ENCODE measurements at regions not wholly inside any gene's neighbourhood (a gene's known extent, or its start where the extent isn't known, plus 50 kb on each side); places are given as distances from the start of the nearest gene placed in this dataset.

- 87% methylated on average over 3 of the region's 3 CpGs; no CpG with 5 or more reads in 1 of the 2 experiments for WGBS, 2 experiments (ENCODE audit: extremely low coverage in 1 of 2, insufficient coverage in 1 of 2, insufficient read length in 1 of 2, insufficient replicate concordance in 2 of 2, low coverage in 1 of 2, low lambda C conversion rate in 2 of 2, missing lambda C conversion rate in 1 of 2)
- no peaks in the 10 kb centered on the region for H3K9me3 ChIP-seq (ENCODE audit: insufficient read depth in 2 of 2, low read depth in 1 of 2, low read length in 1 of 2)
- no peaks in the 10 kb centered on the region for H3K79me2 ChIP-seq (ENCODE audit: control insufficient read depth in 1 of 2, insufficient read depth in 2 of 2, low read length in 2 of 2)
- no peak overlapping the region for H2BK120ac ChIP-seq (replicated peaks; ENCODE audit: low read depth, low read length)
- no peak overlapping the region for H3K14ac ChIP-seq (ENCODE audit: insufficient read length)
- no peak overlapping the region for H3K18ac ChIP-seq (ENCODE audit: extremely low read depth, low read length)
- FAIRE-seq (no peak), DNase-seq (ENCODE audit: low read depth in 1 of 2, low spot score in 2 of 2) (no peak)
- H3K27ac ChIP-seq (ENCODE audit: low read depth, low read length) = no peak overlapping the region
- no peak overlapping the region for H3K56ac ChIP-seq (replicated peaks; ENCODE audit: insufficient read length, low read depth, low read length)
- H2BK15ac ChIP-seq (ENCODE audit: low read length) = no peak overlapping the region
- no peak overlapping the region for H2AK5ac ChIP-seq (ENCODE audit: low read depth, low read length)
- H3K4me2 ChIP-seq (ENCODE audit: insufficient read depth in 1 of 2, low read depth in 2 of 2, low read length in 2 of 2) = no peak overlapping the region
- H3K27me3 ChIP-seq (replicated peaks in 1 of 4; ENCODE audit: control insufficient read depth in 3 of 4, extremely low read depth in 1 of 4, insufficient read depth in 3 of 4, low read length in 3 of 4) = no peaks in the 10 kb centered on the region
- no peak overlapping the region for H4K5ac ChIP-seq (ENCODE audit: insufficient read length, low read depth, low read length)
- H2BK20ac ChIP-seq (ENCODE audit: low read length) = no peak overlapping the region
- H3K36me3 ChIP-seq (ENCODE audit: control insufficient read depth in 2 of 4, insufficient read depth in 4 of 4, low read length in 3 of 4) = no peaks in the 10 kb centered on the region
- H3K4me1 ChIP-seq (replicated peaks in 1 of 4; ENCODE audit: control insufficient read depth in 3 of 4, insufficient read depth in 4 of 4, low read length in 3 of 4) = no peaks in the 10 kb centered on the region
- H4K20me1 ChIP-seq (replicated peaks in 1 of 2; ENCODE audit: control insufficient read depth in 1 of 2, insufficient read depth in 2 of 2, low read length in 2 of 2) = no peaks in the 10 kb centered on the region
- ChIA-PET CTCF (ENCODE audit: partially characterized antibody) (interaction anchor here (1.0 kb wide), 1 partner anchor 10 kb away, joined by 3 read pairs; no protein-coding TSS in a partner anchor), POLR2A (ENCODE audit: partially characterized antibody) (no interaction called here)
- 0 out of 2 replicates have a peak overlapping the region, but pooled peaks have one; percentile 2 for H2AFZ ChIP-seq (ENCODE audit: low read length)
- H3K4ac ChIP-seq (replicated peaks; ENCODE audit: insufficient read length, low read depth, low read length) = no peak overlapping the region
- H4K91ac ChIP-seq (replicated peaks; ENCODE audit: insufficient read length, low read length) = no peak overlapping the region
- no peak overlapping the region for H3K4me3 ChIP-seq (ENCODE audit: extremely low read depth in 1 of 4, insufficient read depth in 2 of 4, low read depth in 3 of 4, low read length in 4 of 4)
- no peak overlapping the region for H2BK5ac ChIP-seq (ENCODE audit: low read depth, low read length)
- H3K9ac ChIP-seq (replicated peaks in 1 of 4; ENCODE audit: extremely low read depth in 1 of 4, low read depth in 3 of 4, low read length in 3 of 4) = no peak overlapping the region
- no peak overlapping the region for H4K8ac ChIP-seq (ENCODE audit: extremely low read depth, insufficient read depth, low read length)
- no peak overlapping the region for H3K23ac ChIP-seq (ENCODE audit: insufficient read length)
- H3K79me1 ChIP-seq (ENCODE audit: low read depth, low read length) = no peaks in the 10 kb centered on the region
- H2BK12ac ChIP-seq (ENCODE audit: low read depth, low read length) = no peak overlapping the region
- H3K23me2 ChIP-seq (ENCODE audit: low read depth, low read length) = no peaks in the 10 kb centered on the region
- no peak for TF ChIP-seq MAFK (IDR thresholded peaks at IDR 0.05; ENCODE audit: low read depth, low read length)
- TF ChIP-seq JUND (IDR thresholded peaks at IDR 0.05; ENCODE audit: low read length) = no peak
- no peak for TF ChIP-seq ATF2 (IDR thresholded peaks at IDR 0.05; ENCODE audit: low read length)
- TF ChIP-seq USF2 (IDR thresholded peaks at IDR 0.05; ENCODE audit: low read length) = no peak
- no peak for TF ChIP-seq KDM4A (IDR thresholded peaks at IDR 0.05; ENCODE audit: low read depth, low read length, severe bottlenecking)
- TF ChIP-seq NANOG (IDR thresholded peaks at IDR 0.05; ENCODE audit: insufficient read depth, low read depth, low read length, poor library complexity, severe bottlenecking) = no peak
- TF ChIP-seq RAD21 (IDR thresholded peaks at IDR 0.05 in 1 of 2, conservative IDR thresholded peaks at IDR 0.05 in 1 of 2; ENCODE audit: low read depth in 2 of 2, low read length in 2 of 2) = no peak
- no peak for TF ChIP-seq JUN (IDR thresholded peaks at IDR 0.05; ENCODE audit: low read depth, low read length)
- no peak for TF ChIP-seq POU5F1 (IDR thresholded peaks at IDR 0.05; ENCODE audit: low read depth, low read length)
- TF ChIP-seq SIN3A (conservative IDR thresholded peaks at IDR 0.05 in 1 of 2, IDR thresholded peaks at IDR 0.05 in 1 of 2; ENCODE audit: low read depth in 1 of 2, low read length in 2 of 2) = no peak
- no peak for TF ChIP-seq KDM1A (IDR thresholded peaks at IDR 0.05; ENCODE audit: borderline replicate concordance, low read length)
These were observed 193.8 kb upstream of the WDR11 start for GRCh38 chr10:120657371-120657770.

Measured in H1 (cell line).